ENCODE measurements at regions not wholly inside any gene's neighbourhood (a gene's known extent, or its start where the extent isn't known, plus 50 kb on each side); places are given as distances from the start of the nearest gene placed in this dataset.

GRCh38 chr4:166531703-166532102, 658.7 kb downstream of the TLL1 start:
- Histone ChIP-seq H3K9me3 (ENCODE audit: low read depth) (no peaks in the 10 kb centered on the region), H3K4me1 (ENCODE audit: insufficient read depth) (no peaks in the 10 kb centered on the region), H3K4me2 (no peak overlapping the region), H3K27ac (no peak overlapping the region), H3K4me3 (no peak overlapping the region), H3K79me2 (no peaks in the 10 kb centered on the region), H2AFZ (no peak overlapping the region), H4K20me1 (ENCODE audit: insufficient read depth, poor library complexity, severe bottlenecking) (no peaks in the 10 kb centered on the region), H3K36me3 (replicated peaks; ENCODE audit: insufficient read depth, low read depth) (no peaks in the 10 kb centered on the region), H3K27me3 (no peaks in the 10 kb centered on the region), H3K9me2 (replicated peaks; ENCODE audit: insufficient read depth) (no peaks in the 10 kb centered on the region)
- TF ChIP-seq EZH2 (IDR thresholded peaks at IDR 0.05; ENCODE audit: borderline replicate concordance) (no peak), EZH2phosphoT487 (IDR thresholded peaks at IDR 0.05; ENCODE audit: low read depth, severe bottlenecking, unreplicated experiment) (no peak), CTCF (IDR thresholded peaks at IDR 0.05; ENCODE audit: poor library complexity) (no peak)
- no peak for DNase-seq (ENCODE audit: low spot score)
- 99% methylated on average over 3 of the region's 3 CpGs for WGBS (ENCODE audit: low lambda C conversion rate, missing lambda C conversion rate)

- Histone ChIP-seq H3K4me3 (no peak overlapping the region), H3K9me2 (replicated peaks; ENCODE audit: insufficient read depth) (no peaks in the 10 kb centered on the region), H3K27me3 (no peaks in the 10 kb centered on the region), H3K4me2 (no peak overlapping the region), H3K36me3 (replicated peaks; ENCODE audit: insufficient read depth, low read depth) (no peaks in the 10 kb centered on the region), H4K20me1 (ENCODE audit: insufficient read depth, poor library complexity, severe bottlenecking) (no peaks in the 10 kb centered on the region), H3K9me3 (ENCODE audit: low read depth) (no peaks in the 10 kb centered on the region), H3K27ac (no peak overlapping the region), H2AFZ (no peak overlapping the region), H3K4me1 (ENCODE audit: insufficient read depth) (no peaks in the 10 kb centered on the region), H3K79me2 (no peaks in the 10 kb centered on the region)
- WGBS (ENCODE audit: low lambda C conversion rate, missing lambda C conversion rate), result 79% methylated on average over 7 of the region's 7 CpGs
- DNase-seq (ENCODE audit: low spot score), result no peak
- no peak for TF ChIP-seq EZH2 (IDR thresholded peaks at IDR 0.05; ENCODE audit: borderline replicate concordance)
- no peak for TF ChIP-seq CTCF (IDR thresholded peaks at IDR 0.05; ENCODE audit: poor library complexity)
- TF ChIP-seq EZH2phosphoT487 (IDR thresholded peaks at IDR 0.05; ENCODE audit: low read depth, severe bottlenecking, unreplicated experiment), result no peak
Observed at GRCh38 chr4:166535865-166536264, 662.8 kb downstream of the TLL1 start.

- DNase-seq (ENCODE audit: low spot score), result no peak
- Histone ChIP-seq H3K79me2 (no peaks in the 10 kb centered on the region), H2AFZ (no peak overlapping the region), H3K27ac (no peak overlapping the region), H3K36me3 (replicated peaks; ENCODE audit: insufficient read depth, low read depth) (no peaks in the 10 kb centered on the region), H3K27me3 (no peaks in the 10 kb centered on the region), H4K20me1 (ENCODE audit: insufficient read depth, poor library complexity, severe bottlenecking) (no peaks in the 10 kb centered on the region), H3K4me2 (no peak overlapping the region), H3K9me3 (ENCODE audit: low read depth) (no peaks in the 10 kb centered on the region), H3K4me3 (no peak overlapping the region), H3K4me1 (ENCODE audit: insufficient read depth) (no peaks in the 10 kb centered on the region), H3K9me2 (replicated peaks; ENCODE audit: insufficient read depth) (no peaks in the 10 kb centered on the region)
- TF ChIP-seq EZH2phosphoT487 (IDR thresholded peaks at IDR 0.05; ENCODE audit: low read depth, severe bottlenecking, unreplicated experiment), result no peak
- TF ChIP-seq EZH2 (IDR thresholded peaks at IDR 0.05; ENCODE audit: borderline replicate concordance), result no peak
- no peak for TF ChIP-seq CTCF (IDR thresholded peaks at IDR 0.05; ENCODE audit: poor library complexity)
- 88% methylated on average over 2 of the region's 2 CpGs for WGBS (ENCODE audit: low lambda C conversion rate, missing lambda C conversion rate)
Observed at GRCh38 chr4:166538491-166539005, 665.5 kb downstream of the TLL1 start.

GRCh38 chr4:166546009-166546408, 673.0 kb downstream of the TLL1 start:
- H3K4me1 ChIP-seq (ENCODE audit: insufficient read depth), result no peaks in the 10 kb centered on the region
- TF ChIP-seq CTCF (IDR thresholded peaks at IDR 0.05; ENCODE audit: poor library complexity) (no peak), EZH2 (IDR thresholded peaks at IDR 0.05; ENCODE audit: borderline replicate concordance) (no peak), EZH2phosphoT487 (IDR thresholded peaks at IDR 0.05; ENCODE audit: low read depth, severe bottlenecking, unreplicated experiment) (no peak)
- no peaks in the 10 kb centered on the region for H3K36me3 ChIP-seq (replicated peaks; ENCODE audit: insufficient read depth, low read depth)
- WGBS (ENCODE audit: low lambda C conversion rate, missing lambda C conversion rate), result 96% methylated on average over 6 of the region's 6 CpGs
- no peaks in the 10 kb centered on the region for H3K27me3 ChIP-seq
- H3K4me3 ChIP-seq, result no peak overlapping the region
- H4K20me1 ChIP-seq (ENCODE audit: insufficient read depth, poor library complexity, severe bottlenecking), result no peaks in the 10 kb centered on the region
- no peak overlapping the region for H3K27ac ChIP-seq
- DNase-seq (ENCODE audit: low spot score), result no peak
- no peaks in the 10 kb centered on the region for H3K9me2 ChIP-seq (replicated peaks; ENCODE audit: insufficient read depth)
- H3K9me3 ChIP-seq (ENCODE audit: low read depth), result no peaks in the 10 kb centered on the region
- H3K79me2 ChIP-seq, result no peaks in the 10 kb centered on the region
- no peak overlapping the region for H3K4me2 ChIP-seq
- H2AFZ ChIP-seq, result no peak overlapping the region
